ENCODE measurements at regions not wholly inside any gene's neighbourhood (a gene's known extent, or its start where the extent isn't known, plus 50 kb on each side); places are given as distances from the start of the nearest gene placed in this dataset.

DNA sequence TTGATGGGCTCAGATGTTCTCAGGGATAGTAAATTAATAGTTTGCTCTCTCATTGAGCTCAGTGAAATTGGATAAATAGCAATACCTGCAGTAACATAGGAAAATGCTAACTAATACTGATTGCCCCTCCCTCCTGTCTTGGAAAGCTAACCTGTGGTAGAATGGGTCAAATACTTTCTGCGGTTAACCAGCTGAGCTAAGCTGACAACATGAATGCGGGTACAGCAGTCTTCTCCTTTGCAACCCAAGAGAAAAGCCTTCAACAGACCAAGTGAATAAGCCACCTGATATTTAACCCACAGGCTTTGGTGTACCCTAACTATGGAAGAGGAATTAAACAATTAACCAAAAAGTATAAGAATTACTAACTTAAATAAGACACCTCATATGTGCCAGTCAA, 408.3 kb upstream of the MAF start:
- no peak for TF ChIP-seq KAT7 (CRISPR knock-in tag; IDR thresholded peaks at IDR 0.05; ENCODE audit: borderline replicate concordance)
- no peak for TF ChIP-seq TEAD4 (CRISPR knock-in tag; IDR thresholded peaks at IDR 0.05)
- TF ChIP-seq, protein P1, sequence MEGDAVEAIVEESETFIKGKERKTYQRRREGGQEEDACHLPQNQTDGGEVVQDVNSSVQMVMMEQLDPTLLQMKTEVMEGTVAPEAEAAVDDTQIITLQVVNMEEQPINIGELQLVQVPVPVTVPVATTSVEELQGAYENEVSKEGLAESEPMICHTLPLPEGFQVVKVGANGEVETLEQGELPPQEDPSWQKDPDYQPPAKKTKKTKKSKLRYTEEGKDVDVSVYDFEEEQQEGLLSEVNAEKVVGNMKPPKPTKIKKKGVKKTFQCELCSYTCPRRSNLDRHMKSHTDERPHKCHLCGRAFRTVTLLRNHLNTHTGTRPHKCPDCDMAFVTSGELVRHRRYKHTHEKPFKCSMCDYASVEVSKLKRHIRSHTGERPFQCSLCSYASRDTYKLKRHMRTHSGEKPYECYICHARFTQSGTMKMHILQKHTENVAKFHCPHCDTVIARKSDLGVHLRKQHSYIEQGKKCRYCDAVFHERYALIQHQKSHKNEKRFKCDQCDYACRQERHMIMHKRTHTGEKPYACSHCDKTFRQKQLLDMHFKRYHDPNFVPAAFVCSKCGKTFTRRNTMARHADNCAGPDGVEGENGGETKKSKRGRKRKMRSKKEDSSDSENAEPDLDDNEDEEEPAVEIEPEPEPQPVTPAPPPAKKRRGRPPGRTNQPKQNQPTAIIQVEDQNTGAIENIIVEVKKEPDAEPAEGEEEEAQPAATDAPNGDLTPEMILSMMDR (IDR thresholded peaks at IDR 0.05): no peak
- TF ChIP-seq ZBTB21 (CRISPR knock-in tag; IDR thresholded peaks at IDR 0.05; ENCODE audit: borderline replicate concordance): no peak
- no peak for TF ChIP-seq ZNF138 (CRISPR knock-in tag; conservative IDR thresholded peaks at IDR 0.05)
- TF ChIP-seq RELA (CRISPR knock-in tag; IDR thresholded peaks at IDR 0.05; ENCODE audit: borderline replicate concordance): no peak
- no peak for TF ChIP-seq TEAD1 (CRISPR knock-in tag; IDR thresholded peaks at IDR 0.05)
- TF ChIP-seq, protein P2, sequence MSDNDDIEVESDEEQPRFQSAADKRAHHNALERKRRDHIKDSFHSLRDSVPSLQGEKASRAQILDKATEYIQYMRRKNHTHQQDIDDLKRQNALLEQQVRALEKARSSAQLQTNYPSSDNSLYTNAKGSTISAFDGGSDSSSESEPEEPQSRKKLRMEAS (CRISPR knock-in tag; IDR thresholded peaks at IDR 0.05): no peak
- TF ChIP-seq, protein P3, sequence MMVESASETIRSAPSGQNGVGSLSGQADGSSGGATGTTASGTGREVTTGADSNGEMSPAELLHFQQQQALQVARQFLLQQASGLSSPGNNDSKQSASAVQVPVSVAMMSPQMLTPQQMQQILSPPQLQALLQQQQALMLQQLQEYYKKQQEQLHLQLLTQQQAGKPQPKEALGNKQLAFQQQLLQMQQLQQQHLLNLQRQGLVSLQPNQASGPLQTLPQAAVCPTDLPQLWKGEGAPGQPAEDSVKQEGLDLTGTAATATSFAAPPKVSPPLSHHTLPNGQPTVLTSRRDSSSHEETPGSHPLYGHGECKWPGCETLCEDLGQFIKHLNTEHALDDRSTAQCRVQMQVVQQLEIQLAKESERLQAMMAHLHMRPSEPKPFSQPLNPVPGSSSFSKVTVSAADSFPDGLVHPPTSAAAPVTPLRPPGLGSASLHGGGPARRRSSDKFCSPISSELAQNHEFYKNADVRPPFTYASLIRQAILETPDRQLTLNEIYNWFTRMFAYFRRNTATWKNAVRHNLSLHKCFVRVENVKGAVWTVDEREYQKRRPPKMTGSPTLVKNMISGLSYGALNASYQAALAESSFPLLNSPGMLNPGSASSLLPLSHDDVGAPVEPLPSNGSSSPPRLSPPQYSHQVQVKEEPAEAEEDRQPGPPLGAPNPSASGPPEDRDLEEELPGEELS (CRISPR knock-in tag; IDR thresholded peaks at IDR 0.05): no peak
- TF ChIP-seq NR2C2 (CRISPR knock-in tag; IDR thresholded peaks at IDR 0.05): no peak
- TF ChIP-seq, protein P4, sequence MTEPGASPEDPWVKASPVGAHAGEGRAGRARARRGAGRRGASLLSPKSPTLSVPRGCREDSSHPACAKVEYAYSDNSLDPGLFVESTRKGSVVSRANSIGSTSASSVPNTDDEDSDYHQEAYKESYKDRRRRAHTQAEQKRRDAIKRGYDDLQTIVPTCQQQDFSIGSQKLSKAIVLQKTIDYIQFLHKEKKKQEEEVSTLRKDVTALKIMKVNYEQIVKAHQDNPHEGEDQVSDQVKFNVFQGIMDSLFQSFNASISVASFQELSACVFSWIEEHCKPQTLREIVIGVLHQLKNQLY (CRISPR knock-in tag; IDR thresholded peaks at IDR 0.05): no peak
- TF ChIP-seq, protein P5, sequence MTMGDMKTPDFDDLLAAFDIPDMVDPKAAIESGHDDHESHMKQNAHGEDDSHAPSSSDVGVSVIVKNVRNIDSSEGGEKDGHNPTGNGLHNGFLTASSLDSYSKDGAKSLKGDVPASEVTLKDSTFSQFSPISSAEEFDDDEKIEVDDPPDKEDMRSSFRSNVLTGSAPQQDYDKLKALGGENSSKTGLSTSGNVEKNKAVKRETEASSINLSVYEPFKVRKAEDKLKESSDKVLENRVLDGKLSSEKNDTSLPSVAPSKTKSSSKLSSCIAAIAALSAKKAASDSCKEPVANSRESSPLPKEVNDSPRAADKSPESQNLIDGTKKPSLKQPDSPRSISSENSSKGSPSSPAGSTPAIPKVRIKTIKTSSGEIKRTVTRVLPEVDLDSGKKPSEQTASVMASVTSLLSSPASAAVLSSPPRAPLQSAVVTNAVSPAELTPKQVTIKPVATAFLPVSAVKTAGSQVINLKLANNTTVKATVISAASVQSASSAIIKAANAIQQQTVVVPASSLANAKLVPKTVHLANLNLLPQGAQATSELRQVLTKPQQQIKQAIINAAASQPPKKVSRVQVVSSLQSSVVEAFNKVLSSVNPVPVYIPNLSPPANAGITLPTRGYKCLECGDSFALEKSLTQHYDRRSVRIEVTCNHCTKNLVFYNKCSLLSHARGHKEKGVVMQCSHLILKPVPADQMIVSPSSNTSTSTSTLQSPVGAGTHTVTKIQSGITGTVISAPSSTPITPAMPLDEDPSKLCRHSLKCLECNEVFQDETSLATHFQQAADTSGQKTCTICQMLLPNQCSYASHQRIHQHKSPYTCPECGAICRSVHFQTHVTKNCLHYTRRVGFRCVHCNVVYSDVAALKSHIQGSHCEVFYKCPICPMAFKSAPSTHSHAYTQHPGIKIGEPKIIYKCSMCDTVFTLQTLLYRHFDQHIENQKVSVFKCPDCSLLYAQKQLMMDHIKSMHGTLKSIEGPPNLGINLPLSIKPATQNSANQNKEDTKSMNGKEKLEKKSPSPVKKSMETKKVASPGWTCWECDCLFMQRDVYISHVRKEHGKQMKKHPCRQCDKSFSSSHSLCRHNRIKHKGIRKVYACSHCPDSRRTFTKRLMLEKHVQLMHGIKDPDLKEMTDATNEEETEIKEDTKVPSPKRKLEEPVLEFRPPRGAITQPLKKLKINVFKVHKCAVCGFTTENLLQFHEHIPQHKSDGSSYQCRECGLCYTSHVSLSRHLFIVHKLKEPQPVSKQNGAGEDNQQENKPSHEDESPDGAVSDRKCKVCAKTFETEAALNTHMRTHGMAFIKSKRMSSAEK (CRISPR knock-in tag; IDR thresholded peaks at IDR 0.05; ENCODE audit: borderline replicate concordance): no peak
- TF ChIP-seq ZNF416 (CRISPR knock-in tag; IDR thresholded peaks at IDR 0.05): no peak
- no peak for TF ChIP-seq JAZF1 (CRISPR knock-in tag; IDR thresholded peaks at IDR 0.05)

Measured in WTC11 (cell line).